IPS DF 4.7 (cell line): ENCODE measurements at regions not wholly inside any gene's neighbourhood (a gene's known extent, or its start where the extent isn't known, plus 50 kb on each side); places are given as distances from the start of the nearest gene placed in this dataset.

Experiments
- DNase-seq: peaks from one replicate; pipeline ENCODE4 v3.0.0-alpha.2; 2013; ENCODE audit warnings: low spot score; ENCODE audit errors: extremely low read depth

- DNase-seq, result no peak
Observed at GRCh38 chr13:58048670-58049069, 417.1 kb downstream of the PCDH17 start.

DNA sequence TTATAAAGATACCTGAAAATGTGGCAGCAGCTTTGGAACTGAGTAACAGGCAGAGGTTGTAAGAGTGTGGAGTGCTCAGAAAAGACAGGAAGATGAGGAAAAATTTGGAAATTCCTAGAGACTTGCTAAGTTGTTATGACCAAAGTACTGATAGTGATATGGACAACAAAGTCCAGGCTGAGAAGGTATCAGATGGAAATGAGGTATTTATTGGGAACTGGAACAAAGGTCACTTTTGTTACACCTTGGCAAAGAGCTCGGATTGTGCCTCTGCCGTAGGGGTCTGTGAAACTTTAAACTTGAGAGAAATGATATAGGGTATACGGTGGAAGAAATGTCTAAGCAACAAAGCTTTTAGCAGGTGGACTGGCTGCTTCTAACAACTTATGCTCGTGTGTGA, 419.9 kb downstream of the PCDH17 start:
- DNase-seq, result no peak

- DNase-seq, result no peak
Observed at GRCh38 chr13:58051807-58052375, 420.3 kb downstream of the PCDH17 start.

GRCh38 chr13:58056426-58056825, 424.9 kb downstream of the PCDH17 start:
- DNase-seq, result no peak

DNA sequence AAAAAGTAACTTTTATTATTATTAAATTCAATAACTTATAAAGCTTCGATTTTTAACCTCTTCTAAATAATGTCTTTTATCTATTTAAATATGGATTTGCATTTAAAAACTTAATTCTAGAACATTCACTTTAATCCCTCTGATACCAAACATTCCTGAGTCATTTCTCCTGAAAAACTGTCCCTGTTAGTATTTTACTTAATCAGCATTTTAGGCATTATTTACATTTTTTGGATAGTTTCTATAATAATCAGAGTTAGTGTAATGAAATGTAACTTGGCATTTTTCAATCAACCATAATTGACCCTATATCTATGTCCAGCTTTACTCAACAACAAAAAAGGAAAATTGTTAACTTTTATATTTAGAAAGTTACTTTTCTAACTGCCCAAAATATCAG, 428.1 kb downstream of the PCDH17 start:
- no peak for DNase-seq

- DNase-seq, result no peak
Observed at GRCh38 chr13:58080806-58081205, 449.3 kb downstream of the PCDH17 start.

- no peak for DNase-seq
Observed at GRCh38 chr13:58081301-58081820, 449.8 kb downstream of the PCDH17 start.

GRCh38 chr13:58083064-58083463, 451.5 kb downstream of the PCDH17 start:
- DNase-seq, result no peak

- DNase-seq, result no peak
Observed at GRCh38 chr13:58085274-58085673, 453.7 kb downstream of the PCDH17 start.

- no peak for DNase-seq
Observed at GRCh38 chr13:58085819-58086218, 454.3 kb downstream of the PCDH17 start.

GRCh38 chr13:58087566-58087965, 456.0 kb downstream of the PCDH17 start:
- no peak for DNase-seq

DNA sequence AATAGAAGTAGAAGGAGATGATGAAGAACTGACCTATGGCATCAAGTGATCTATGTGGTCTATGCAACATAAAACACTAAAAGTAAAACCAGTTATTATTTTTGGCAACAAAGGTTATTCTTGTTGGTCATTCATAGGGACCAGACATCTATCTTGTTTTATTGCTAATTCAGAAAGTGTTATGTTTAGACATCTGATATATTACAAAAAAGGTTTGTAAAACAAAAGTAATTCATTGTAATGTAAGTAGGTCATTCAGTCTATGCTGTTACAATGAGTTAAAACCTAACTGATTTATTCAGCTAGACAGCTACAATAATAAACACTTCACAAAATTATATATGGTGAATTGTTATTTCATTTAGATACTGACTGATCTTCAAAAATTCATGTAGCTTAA, 461.9 kb downstream of the PCDH17 start:
- no peak for DNase-seq

GRCh38 chr13:58097831-58098230, 466.3 kb downstream of the PCDH17 start:
- DNase-seq, result no peak

DNA sequence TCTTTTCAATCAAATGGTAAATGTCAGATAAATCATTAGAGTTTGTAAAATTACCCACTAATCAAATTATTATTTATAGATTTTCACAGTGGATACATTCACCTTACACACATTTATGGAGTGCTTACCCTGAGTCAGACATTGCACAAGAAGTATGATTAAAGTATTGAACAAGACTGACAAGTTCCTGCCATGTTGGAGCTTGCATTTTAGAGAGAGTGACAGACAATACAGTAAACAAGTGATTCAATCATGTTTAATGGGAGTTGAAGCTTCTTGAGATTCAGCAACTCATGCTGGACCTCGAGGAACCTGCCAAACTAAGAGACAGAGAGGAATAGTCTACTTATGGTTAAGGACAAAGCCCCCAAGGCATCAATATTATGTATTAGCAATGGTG, 487.8 kb downstream of the PCDH17 start:
- no peak for DNase-seq

DNA sequence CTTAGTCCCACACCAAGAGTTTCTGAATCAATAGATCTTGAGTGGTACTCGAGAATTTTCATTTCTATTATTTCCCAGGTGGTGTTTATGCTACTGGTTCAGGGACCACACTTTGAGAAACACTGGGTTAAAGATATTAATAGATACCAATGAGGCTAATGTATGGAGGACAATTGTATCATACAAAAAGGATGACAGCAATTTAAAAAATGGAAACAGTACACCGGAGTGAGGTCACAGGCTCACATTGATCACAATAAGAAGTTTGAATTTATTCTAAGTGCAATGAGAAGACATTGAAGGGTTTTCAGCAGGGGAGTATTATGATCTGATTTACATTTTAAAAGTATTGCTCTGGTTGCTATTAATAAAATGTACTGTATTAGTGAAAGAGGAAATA, 488.3 kb downstream of the PCDH17 start:
- no peak for DNase-seq

DNA sequence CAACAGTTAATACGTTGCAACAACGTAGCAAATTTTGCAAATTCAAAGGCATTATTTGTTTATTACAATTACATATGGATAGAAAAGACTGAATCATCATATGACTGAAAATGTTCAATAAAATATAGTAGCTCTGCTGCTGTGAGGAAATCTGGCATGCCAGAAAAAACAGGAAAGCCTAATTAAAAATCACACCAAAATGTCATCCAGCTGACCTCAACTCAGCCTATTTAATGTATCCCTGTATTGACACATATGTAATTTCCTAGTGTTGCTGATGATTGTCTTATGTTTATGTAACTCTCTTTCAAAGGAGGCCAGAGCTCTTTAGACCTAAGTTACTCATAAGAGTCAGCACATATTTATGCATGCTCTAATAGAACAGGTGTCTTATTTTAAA, 495.0 kb downstream of the PCDH17 start:
- no peak for DNase-seq

GRCh38 chr13:58134012-58134411, 502.5 kb downstream of the PCDH17 start:
- DNase-seq, result no peak

GRCh38 chr13:58134525-58134924, 503.0 kb downstream of the PCDH17 start:
- no peak for DNase-seq

- DNase-seq, result no peak
Observed at GRCh38 chr13:58142952-58143351, 511.4 kb downstream of the PCDH17 start.

DNA sequence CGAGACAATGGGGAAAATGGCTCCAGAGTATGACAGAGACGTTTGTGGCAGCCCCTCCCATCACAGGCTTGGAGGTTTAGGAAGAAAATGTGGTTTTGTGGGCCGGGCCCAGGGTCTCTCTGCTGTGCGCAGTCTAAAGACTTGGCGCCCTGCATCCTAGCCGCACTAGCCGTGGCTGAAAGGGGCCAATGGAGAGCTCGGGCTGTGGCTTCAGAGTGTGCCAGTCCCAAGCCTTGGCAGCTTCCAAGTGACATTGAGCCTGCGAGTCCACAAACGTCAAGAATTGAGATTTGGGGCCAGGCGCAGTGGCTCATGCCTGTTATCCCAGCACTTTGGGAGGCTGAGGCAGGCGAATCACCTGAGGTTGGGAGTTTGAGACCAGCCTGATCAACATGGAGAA, 513.1 kb downstream of the PCDH17 start:
- no peak for DNase-seq

DNA sequence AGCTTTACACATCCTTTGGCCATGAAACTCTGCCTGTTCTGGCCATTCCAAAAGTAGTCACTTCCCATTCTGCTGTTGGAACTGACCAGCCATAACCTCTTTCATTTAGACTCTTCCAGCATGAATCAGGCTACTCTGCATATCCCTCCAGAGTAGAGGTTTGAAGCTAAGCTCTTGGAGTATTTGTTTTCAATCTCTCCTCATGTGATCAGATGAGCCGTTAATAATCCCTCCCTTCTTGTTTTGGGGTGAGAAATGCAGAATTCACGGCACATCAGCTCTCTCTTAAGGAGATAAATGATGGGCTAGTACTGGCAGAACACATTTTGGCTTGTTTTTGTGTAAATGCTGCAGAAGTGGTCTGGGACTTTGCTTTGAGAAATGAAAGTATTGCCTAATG, 519.9 kb downstream of the PCDH17 start:
- DNase-seq, result no peak

DNA sequence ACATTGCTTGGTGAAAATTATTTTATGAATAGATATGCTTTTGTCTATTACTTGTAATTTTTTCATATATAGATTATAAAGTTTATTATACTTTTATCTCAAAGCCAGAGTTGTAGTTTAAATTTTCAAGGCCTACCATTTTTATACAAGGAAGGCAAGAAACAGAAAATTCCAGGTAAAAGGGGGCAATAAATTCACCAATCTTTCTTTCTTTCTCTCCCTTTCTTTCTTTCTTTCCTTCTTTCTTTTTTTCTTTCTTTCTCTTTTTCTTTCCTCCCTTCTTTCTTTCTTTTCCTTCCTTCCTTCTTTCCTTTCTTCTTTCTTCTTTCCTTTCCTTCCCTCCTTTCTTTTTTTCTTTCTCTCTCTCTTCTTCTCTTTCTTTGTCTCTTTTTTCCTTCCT, 529.4 kb downstream of the PCDH17 start:
- DNase-seq, result no peak

GRCh38 chr13:58165617-58166016, 534.1 kb downstream of the PCDH17 start:
- DNase-seq, result no peak

DNA sequence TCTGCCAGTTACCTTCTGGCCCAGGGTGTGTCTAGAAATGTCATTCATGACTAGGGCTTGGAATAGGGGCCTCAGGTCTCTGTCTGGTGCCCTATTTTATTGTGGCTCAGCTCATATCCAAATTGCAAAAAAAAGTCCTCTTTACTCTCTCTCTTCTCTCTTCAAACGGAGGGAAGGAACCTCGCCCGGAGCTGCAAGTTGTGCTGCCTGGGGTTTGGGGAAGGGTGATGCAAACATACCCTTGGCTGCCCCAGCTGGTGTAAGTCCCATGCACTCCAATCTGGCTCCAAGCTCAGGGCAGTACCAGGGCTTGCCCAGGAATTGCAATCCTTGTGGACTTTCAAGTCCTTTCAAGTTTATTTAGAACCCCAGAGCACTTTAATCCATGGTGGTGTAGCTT, 549.6 kb downstream of the PCDH17 start:
- DNase-seq, result no peak
